ENCODE measurements at regions not wholly inside any gene's neighbourhood (a gene's known extent, or its start where the extent isn't known, plus 50 kb on each side); places are given as distances from the start of the nearest gene placed in this dataset.

DNA sequence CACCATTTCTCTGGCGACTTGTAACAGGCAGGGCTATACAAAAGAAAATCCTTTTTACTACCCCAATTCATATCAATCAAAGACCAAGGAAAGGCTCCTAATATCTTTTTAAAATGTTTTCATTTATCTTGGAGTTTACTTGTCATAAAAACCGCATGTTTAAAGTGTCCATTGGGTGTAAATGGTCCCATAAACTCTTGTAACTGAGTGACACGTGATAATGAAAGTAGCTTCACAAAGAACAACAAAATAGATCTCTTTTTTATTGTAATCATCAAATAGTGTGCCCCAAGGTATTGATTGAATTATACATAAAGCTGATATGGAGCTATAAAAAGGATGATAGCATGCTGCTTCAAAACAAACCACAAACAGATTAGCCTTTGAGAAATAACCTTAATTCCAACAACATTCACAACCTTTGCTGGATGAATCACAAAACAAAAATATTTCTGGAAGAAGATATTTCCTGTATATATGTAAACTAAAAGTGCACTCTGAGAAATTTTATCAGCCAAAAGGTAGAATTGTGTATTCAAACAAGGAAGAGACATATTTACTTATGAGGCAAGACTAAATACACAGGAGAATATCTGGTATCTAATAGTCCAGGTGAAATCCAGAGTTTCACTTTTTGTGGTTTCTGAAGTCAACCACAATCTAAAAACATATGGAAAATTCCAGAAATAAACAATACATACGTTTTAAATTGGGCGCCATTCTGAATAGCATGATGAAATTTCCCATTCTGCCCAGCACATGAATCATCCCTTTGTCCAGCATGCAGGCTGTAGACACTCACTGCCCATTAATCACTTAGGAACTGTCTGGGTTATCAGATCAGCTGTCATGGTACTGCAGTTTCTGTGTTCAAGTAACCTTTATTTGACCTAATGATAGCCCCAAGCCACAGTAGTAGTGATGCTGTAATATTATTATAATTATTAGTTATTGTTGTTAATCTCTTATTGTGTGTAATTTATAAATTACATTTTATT, 237.5 kb downstream of the PIK3C3 start:
- no peak for ATAC-seq (replicated peaks; ENCODE audit: extremely low read depth, poor library complexity, severe bottlenecking)
- DNase-seq (ENCODE audit: low spot score in 2 of 2) = no peak
- no peak overlapping the region for H3K27ac Mint-ChIP-seq (ENCODE audit: low read depth)
- no peaks in the 10 kb centered on the region for H3K27me3 Mint-ChIP-seq
- H3K36me3 Mint-ChIP-seq (ENCODE audit: insufficient read depth) = no peaks in the 10 kb centered on the region
- H3K4me1 Mint-ChIP-seq = no peaks in the 10 kb centered on the region
- peaks cover 7% of the 10 kb centered on the region for H3K9me3 Mint-ChIP-seq
- no peak overlapping the region for H3K4me3 Mint-ChIP-seq

DNA sequence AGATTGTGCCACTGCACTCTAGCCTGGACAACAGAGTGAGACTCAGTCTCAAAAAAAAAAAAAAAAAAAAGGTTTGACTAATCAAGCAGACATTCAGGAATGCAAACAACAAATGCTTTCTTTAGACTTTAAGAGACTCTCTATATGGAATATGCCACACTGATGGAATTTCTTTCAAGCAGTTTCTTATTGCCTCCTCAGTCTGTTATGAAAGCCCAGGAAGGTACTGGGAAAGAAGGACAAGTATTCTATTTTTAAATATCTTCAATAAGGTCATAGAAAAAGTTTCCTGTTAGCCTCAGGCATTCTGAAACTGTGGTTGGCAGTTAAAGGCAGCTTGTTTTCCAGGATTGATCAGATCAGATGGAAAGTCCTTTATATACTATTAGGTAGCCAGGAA, 241.6 kb downstream of the PIK3C3 start:
- DNase-seq (ENCODE audit: low spot score in 2 of 2) = no peak
- no peak for ATAC-seq (replicated peaks; ENCODE audit: extremely low read depth, poor library complexity, severe bottlenecking)
- H3K4me3 Mint-ChIP-seq = no peak overlapping the region
- no peak overlapping the region for H3K27ac Mint-ChIP-seq (ENCODE audit: low read depth)
- no peaks in the 10 kb centered on the region for H3K9me3 Mint-ChIP-seq
- no peaks in the 10 kb centered on the region for H3K4me1 Mint-ChIP-seq
- no peaks in the 10 kb centered on the region for H3K27me3 Mint-ChIP-seq
- no peaks in the 10 kb centered on the region for H3K36me3 Mint-ChIP-seq (ENCODE audit: insufficient read depth)

DNA sequence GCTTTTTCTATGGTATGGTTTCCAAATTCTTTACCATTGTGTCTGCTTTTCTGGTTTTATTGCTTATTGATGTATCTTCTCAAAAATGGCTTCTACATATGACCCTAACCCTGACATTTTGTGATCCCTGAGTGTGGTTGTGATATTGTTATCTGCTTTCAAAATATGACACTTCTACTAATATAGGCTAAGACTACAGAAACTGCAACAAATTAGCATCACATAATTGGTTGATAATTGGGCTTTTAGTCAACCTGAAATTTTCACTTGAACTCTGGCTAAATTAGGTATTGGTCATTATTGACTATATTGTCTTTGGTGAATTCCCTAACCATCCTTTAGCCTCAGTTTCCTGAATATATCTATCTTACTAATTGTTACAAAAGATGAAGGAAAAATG, 246.1 kb downstream of the PIK3C3 start:
- no peak for DNase-seq (ENCODE audit: low spot score in 2 of 2)
- Mint-ChIP-seq H3K9me3 (no peaks in the 10 kb centered on the region), H3K27ac (ENCODE audit: low read depth) (no peak overlapping the region), H3K27me3 (no peaks in the 10 kb centered on the region), H3K36me3 (ENCODE audit: insufficient read depth) (no peaks in the 10 kb centered on the region), H3K4me3 (no peak overlapping the region), H3K4me1 (no peaks in the 10 kb centered on the region)
- ATAC-seq (replicated peaks; ENCODE audit: extremely low read depth, poor library complexity, severe bottlenecking) = no peak

DNA sequence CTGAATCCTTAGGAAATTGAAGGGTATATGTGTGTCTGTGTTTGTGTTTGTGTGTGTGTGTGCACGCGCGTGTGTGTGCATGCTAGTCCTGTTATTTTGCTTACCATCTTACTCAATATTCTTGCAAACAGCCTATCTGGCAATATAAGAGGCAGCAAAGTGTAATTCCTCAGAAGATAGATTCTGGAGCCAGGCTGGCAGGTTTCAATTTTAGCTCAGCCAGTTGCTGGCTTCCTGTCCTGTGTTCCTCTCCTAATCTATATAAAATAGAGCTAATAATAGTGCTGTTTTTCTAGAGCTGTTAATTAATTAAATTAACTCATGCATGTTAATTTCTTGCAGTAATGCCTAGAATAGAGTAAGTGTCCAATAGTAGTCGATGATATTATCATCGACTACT, 256.2 kb downstream of the PIK3C3 start:
- DNase-seq (ENCODE audit: low spot score in 2 of 2) = no peak
- Mint-ChIP-seq H3K27me3 (no peaks in the 10 kb centered on the region), H3K36me3 (ENCODE audit: insufficient read depth) (no peaks in the 10 kb centered on the region), H3K27ac (ENCODE audit: low read depth) (no peak overlapping the region), H3K9me3 (peaks cover 8% of the 10 kb centered on the region), H3K4me3 (no peak overlapping the region), H3K4me1 (no peaks in the 10 kb centered on the region)
- no peak for ATAC-seq (replicated peaks; ENCODE audit: extremely low read depth, poor library complexity, severe bottlenecking)

DNA sequence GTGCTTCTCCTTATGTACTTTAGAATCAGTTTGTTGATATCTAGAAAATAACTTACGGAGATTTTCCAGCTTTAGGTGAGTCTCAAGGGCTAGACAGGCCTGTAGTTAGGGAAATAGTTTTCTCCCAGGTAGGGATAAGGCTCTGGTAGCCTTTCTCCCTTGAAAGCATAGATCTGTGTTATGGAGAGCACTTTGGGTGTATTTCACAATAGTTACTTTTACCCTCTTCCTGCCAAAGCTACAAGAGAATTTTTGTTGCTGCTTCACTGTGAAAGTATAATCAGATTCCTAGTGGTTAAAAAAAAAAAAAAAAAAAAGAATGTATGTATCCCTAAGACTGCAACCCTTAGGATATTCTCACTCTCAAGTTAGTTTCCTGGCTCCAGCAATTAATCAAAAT, 267.5 kb downstream of the PIK3C3 start:
- Mint-ChIP-seq H3K36me3 (ENCODE audit: insufficient read depth) (no peaks in the 10 kb centered on the region), H3K9me3 (no peaks in the 10 kb centered on the region), H3K4me1 (no peaks in the 10 kb centered on the region), H3K4me3 (no peak overlapping the region), H3K27ac (ENCODE audit: low read depth) (no peak overlapping the region), H3K27me3 (no peaks in the 10 kb centered on the region)
- no peak for DNase-seq (ENCODE audit: low spot score in 2 of 2)
- no peak for ATAC-seq (replicated peaks; ENCODE audit: extremely low read depth, poor library complexity, severe bottlenecking)

DNA sequence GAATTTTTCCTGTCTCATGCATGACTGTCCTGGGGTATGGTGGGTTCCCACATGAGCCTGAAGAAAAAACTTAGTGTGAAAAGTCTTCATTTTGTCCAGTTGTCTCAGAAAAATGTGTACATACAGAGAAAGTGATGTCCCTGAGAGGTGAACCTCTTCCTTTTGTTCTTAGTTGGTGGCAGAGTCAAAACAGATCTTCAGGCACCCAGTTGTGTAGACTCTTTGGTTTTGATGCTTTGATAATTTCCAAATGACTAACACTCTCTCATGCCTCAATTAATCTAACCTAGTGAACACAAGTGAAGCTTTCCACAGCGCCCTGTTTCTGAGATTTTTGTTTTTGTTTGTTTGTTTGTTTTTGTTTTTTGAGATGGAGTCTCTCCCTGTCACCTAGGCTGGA, 273.5 kb downstream of the PIK3C3 start:
- Mint-ChIP-seq H3K9me3 (no peaks in the 10 kb centered on the region), H3K36me3 (ENCODE audit: insufficient read depth) (no peaks in the 10 kb centered on the region), H3K4me3 (no peak overlapping the region), H3K27ac (ENCODE audit: low read depth) (no peak overlapping the region), H3K4me1 (no peaks in the 10 kb centered on the region), H3K27me3 (no peaks in the 10 kb centered on the region)
- ATAC-seq (replicated peaks; ENCODE audit: extremely low read depth, poor library complexity, severe bottlenecking) (no peak), DNase-seq (ENCODE audit: low spot score in 2 of 2) (no peak)

DNA sequence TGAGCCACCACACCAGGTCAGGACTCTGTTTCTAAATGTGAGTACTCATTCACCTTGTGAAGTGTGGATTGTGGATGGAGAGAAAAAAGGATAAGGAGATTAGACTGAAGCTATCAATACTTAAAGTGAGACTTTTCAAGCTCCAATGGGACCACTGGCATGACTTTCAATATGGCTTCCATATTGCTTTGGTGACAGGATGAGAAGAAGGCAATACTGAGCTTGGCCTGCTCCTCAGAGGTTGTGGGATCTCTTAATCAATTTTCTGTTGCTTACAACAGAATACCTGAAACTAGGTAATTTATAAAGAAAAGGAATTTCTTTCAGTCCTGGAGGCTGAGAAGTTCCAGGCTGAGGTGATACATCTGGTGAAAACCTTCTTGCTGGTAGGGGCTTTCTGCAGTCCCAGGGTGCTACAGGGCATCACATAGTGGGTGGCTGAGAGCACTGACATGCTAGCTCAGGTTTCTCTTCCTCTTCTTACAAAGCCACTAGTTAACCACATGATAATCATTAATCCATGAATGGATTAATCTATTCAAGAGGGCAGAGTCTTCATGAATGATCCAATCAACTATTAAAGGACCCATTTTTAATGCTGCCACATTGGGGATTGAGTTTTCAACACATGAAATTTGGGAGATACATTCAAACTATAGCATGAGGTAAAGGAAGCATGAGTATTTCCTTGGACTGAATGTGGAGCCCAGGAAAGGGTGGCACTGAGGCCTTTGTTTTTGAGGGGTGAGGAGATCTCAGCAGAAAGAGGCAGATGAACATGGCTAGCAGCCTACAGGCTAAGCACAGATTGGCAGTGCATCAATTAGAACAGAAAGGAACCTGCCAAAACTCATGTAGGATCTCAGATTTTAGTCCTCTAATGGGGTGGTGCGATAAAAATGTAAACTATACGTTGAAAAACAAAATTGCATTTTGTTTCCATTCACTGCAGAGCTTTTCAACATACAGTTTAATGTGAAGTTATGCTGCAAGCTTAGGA, 274.5 kb downstream of the PIK3C3 start:
- no peak overlapping the region for H3K27ac Mint-ChIP-seq (ENCODE audit: low read depth)
- ATAC-seq (replicated peaks; ENCODE audit: extremely low read depth, poor library complexity, severe bottlenecking) = no peak
- no peaks in the 10 kb centered on the region for H3K4me1 Mint-ChIP-seq
- H3K4me3 Mint-ChIP-seq = no peak overlapping the region
- H3K36me3 Mint-ChIP-seq (ENCODE audit: insufficient read depth) = no peaks in the 10 kb centered on the region
- DNase-seq (ENCODE audit: low spot score in 2 of 2) = no peak
- no peaks in the 10 kb centered on the region for H3K9me3 Mint-ChIP-seq
- no peaks in the 10 kb centered on the region for H3K27me3 Mint-ChIP-seq

DNA sequence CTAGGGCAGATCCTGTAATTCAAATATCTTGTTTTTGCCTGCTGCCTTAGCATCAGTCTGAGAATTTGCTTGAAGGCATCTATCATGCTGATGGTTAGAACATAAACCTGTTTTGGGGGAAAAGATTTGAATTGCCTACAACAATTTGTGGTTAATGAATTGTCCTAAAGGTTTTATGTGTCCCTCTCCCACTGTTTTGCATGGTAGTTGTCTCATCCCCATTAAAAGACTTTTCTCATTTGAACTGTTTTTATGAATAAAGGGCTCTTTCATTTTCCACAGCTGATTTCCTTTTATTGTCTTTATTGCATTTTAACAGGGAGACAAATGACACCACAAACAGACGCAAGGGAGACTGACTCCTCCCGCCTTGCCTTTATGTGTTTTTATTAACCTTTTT, 275.6 kb downstream of the PIK3C3 start:
- no peak for ATAC-seq (replicated peaks; ENCODE audit: extremely low read depth, poor library complexity, severe bottlenecking)
- DNase-seq (ENCODE audit: low spot score in 2 of 2) = no peak
- Mint-ChIP-seq H3K4me3 (no peak overlapping the region), H3K4me1 (no peaks in the 10 kb centered on the region), H3K27ac (ENCODE audit: low read depth) (no peak overlapping the region), H3K27me3 (no peaks in the 10 kb centered on the region), H3K36me3 (ENCODE audit: insufficient read depth) (no peaks in the 10 kb centered on the region), H3K9me3 (no peaks in the 10 kb centered on the region)

DNA sequence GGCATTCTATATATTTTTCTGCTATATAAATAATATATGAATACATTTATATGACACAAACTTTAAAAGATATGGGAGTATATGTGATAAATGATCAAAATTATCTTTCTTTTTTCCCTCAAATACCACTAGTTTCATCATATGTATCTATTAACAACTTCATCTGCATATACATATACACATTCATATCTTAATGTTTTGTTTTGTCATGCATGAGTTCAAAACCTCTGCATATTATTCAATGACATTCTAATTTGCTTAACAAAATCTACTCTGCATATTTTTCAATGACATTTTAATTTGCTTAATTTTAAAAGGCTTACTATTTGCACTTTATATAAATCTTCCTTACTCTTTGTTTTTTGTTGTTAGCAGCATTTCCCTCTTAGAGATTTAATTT, 276.2 kb downstream of the PIK3C3 start:
- Mint-ChIP-seq H3K4me3 (no peak overlapping the region), H3K27me3 (no peaks in the 10 kb centered on the region), H3K9me3 (no peaks in the 10 kb centered on the region), H3K4me1 (no peaks in the 10 kb centered on the region), H3K27ac (ENCODE audit: low read depth) (no peak overlapping the region), H3K36me3 (ENCODE audit: insufficient read depth) (no peaks in the 10 kb centered on the region)
- DNase-seq (ENCODE audit: low spot score in 2 of 2) (no peak), ATAC-seq (replicated peaks; ENCODE audit: extremely low read depth, poor library complexity, severe bottlenecking) (no peak)

DNA sequence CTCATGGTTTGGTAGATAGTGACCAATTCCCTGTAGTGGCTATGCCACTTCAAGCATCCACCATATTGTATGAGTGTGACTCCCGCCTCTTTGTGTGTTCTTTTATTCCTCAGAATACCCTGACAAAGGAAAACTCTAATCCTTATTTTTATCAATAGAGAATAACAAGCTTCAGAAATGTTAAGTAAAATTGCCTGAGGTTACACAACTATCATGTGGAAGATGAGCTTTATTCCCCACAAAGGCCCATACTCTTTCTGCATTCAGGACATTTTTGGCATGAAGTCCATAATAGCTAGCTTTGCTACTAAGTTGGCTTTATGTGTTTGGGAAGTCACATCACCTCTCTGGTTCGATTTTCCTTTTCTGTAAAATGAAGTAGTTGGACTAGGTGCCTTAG, 276.8 kb downstream of the PIK3C3 start:
- no peak overlapping the region for H3K27ac Mint-ChIP-seq (ENCODE audit: low read depth)

DNA sequence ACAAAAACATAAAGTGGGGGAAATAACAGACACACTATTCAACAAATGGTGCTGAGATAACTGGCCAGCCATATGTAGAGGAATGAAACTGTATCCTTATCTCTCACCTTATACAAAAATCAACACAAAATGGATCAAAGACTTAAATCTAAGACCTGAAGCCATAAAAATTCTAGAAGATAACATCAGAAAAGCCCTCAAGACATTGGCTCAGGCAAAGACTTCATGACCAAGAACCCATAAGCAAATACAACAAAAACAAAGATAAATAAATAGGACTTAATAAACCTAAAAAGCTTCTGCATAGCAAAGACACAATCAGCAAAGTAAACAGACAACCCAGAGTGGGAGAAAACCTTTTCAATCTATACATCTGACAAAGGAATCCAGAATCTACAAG, 278.9 kb downstream of the PIK3C3 start:
- DNase-seq (ENCODE audit: low spot score in 2 of 2) = no peak
- no peak for ATAC-seq (replicated peaks; ENCODE audit: extremely low read depth, poor library complexity, severe bottlenecking)
- H3K4me1 Mint-ChIP-seq = no peaks in the 10 kb centered on the region

More for the DNA sequence above, 276.8 kb downstream of the PIK3C3 start:
- no peaks in the 10 kb centered on the region for H3K27me3 Mint-ChIP-seq
- no peak for DNase-seq (ENCODE audit: low spot score in 2 of 2)
- H3K9me3 Mint-ChIP-seq = no peaks in the 10 kb centered on the region
- no peak for ATAC-seq (replicated peaks; ENCODE audit: extremely low read depth, poor library complexity, severe bottlenecking)
- no peak overlapping the region for H3K4me3 Mint-ChIP-seq
- no peaks in the 10 kb centered on the region for H3K4me1 Mint-ChIP-seq
- H3K36me3 Mint-ChIP-seq (ENCODE audit: insufficient read depth) = no peaks in the 10 kb centered on the region

DNA sequence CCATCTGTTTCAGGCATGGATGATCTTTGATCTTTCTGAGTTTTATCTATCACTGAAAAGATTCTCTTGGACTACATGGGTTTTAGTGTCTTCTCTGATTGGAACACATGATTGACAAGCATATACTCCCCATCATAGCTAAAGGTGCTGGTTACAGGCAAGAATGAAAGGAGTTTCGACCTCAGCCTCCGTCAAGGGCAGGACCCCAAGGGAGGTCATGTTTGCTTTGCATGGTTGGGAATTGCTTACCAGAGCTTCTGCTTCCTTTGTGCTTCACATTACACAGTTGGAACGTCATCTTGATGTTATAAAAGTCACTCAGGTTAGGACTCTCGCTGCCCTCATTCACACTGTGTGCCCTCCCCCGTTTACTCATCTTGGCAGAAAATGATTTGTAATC, 287.7 kb downstream of the PIK3C3 start:
- H3K36me3 Mint-ChIP-seq (ENCODE audit: insufficient read depth) = no peaks in the 10 kb centered on the region
- DNase-seq (ENCODE audit: low spot score in 2 of 2) (no peak), ATAC-seq (replicated peaks; ENCODE audit: extremely low read depth, poor library complexity, severe bottlenecking) (no peak)
- no peaks in the 10 kb centered on the region for H3K27me3 Mint-ChIP-seq
- no peak overlapping the region for H3K4me3 Mint-ChIP-seq
- H3K27ac Mint-ChIP-seq (ENCODE audit: low read depth) = no peak overlapping the region
- peaks cover 4% of the 10 kb centered on the region for H3K9me3 Mint-ChIP-seq
- no peaks in the 10 kb centered on the region for H3K4me1 Mint-ChIP-seq

More for the DNA sequence above, 278.9 kb downstream of the PIK3C3 start:
- no peaks in the 10 kb centered on the region for H3K9me3 Mint-ChIP-seq
- H3K27me3 Mint-ChIP-seq = no peaks in the 10 kb centered on the region
- no peak overlapping the region for H3K27ac Mint-ChIP-seq (ENCODE audit: low read depth)
- H3K4me3 Mint-ChIP-seq = no peak overlapping the region
- H3K36me3 Mint-ChIP-seq (ENCODE audit: insufficient read depth) = no peaks in the 10 kb centered on the region

Measured in central memory CD8-positive, alpha-beta T cell (primary cell).